ENCODE measurements at regions not wholly inside any gene's neighbourhood (a gene's known extent, or its start where the extent isn't known, plus 50 kb on each side); places are given as distances from the start of the nearest gene placed in this dataset.

GRCh38 chr4:141933978-141934377 is 297.6 kb downstream of the IL15 start:
- TF ChIP-seq, protein P1, sequence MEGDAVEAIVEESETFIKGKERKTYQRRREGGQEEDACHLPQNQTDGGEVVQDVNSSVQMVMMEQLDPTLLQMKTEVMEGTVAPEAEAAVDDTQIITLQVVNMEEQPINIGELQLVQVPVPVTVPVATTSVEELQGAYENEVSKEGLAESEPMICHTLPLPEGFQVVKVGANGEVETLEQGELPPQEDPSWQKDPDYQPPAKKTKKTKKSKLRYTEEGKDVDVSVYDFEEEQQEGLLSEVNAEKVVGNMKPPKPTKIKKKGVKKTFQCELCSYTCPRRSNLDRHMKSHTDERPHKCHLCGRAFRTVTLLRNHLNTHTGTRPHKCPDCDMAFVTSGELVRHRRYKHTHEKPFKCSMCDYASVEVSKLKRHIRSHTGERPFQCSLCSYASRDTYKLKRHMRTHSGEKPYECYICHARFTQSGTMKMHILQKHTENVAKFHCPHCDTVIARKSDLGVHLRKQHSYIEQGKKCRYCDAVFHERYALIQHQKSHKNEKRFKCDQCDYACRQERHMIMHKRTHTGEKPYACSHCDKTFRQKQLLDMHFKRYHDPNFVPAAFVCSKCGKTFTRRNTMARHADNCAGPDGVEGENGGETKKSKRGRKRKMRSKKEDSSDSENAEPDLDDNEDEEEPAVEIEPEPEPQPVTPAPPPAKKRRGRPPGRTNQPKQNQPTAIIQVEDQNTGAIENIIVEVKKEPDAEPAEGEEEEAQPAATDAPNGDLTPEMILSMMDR (IDR thresholded peaks at IDR 0.05), result no peak
- no peak for TF ChIP-seq POLR2A (IDR thresholded peaks at IDR 0.05)
